Lower leg skin (tissue), 4 donors: ENCODE measurements at regions not wholly inside any gene's neighbourhood (a gene's known extent, or its start where the extent isn't known, plus 50 kb on each side); places are given as distances from the start of the nearest gene placed in this dataset.

Experiments
- DNase-seq, 2 donors: peaks; one replicate each; pipeline ENCODE4 v3.0.0-alpha.2; 2019; ENCODE audit warnings: low spot score in 2 of 2
- H3K4me3 ChIP-seq: fragments of 200-600 bp; sonication (generic); 2 replicates; pipeline ENCODE4 v1.5.1; 2017; ENCODE audit warnings: mild to moderate bottlenecking, low read depth; ENCODE audit not compliant: poor library complexity, severe bottlenecking
- CTCF ChIP-seq, 3 donors: fragments of 450-650 bp; IDR thresholded peaks; one replicate each; pipeline ENCODE4 v1.5.1; 2016; ENCODE audit warnings: antibody characterized with exemption in 3 of 3, mild to moderate bottlenecking in 3 of 3, moderate library complexity in 2 of 3
- POLR2A ChIP-seq, 2 donors: fragments of 450-650 bp; IDR thresholded peaks; one replicate each; pipeline ENCODE4 v1.6.1; 2016 to 2017; ENCODE audit warnings: antibody characterized with exemption in 2 of 2, mild to moderate bottlenecking in 1 of 2, moderate library complexity in 1 of 2
- WGBS, 2 donors: methylation state at CpG; one replicate each; pipeline ENCODE4 v1.1.5; 2018; 5-methylcytosine and 5-hydroxymethylcytosine counted together
- intact Hi-C: fragments of 100-400 bp; cut with DNase I; formaldehyde crosslinking; loops from one replicate; pipeline ENCODE4 v1.15.0; 2023; ENCODE audit warnings: low total_unique reads

- DNase-seq, result no peak
- H3K4me3 ChIP-seq, result no peak overlapping the region
- 45 to 50% methylated on average over 3 of the region's 3 CpGs for WGBS, 2 donors
- intact Hi-C loops, result no loop called here
- no peak for TF ChIP-seq POLR2A (IDR thresholded peaks at IDR 0.05)
- TF ChIP-seq CTCF (IDR thresholded peaks at IDR 0.05), result no peak
Measured at GRCh38 chr5:143682929-143683386, 129.0 kb upstream of the HMHB1 start.

- no peak for DNase-seq
- TF ChIP-seq POLR2A (IDR thresholded peaks at IDR 0.05) (no peak), CTCF (IDR thresholded peaks at IDR 0.05) (no peak)
- 33 to 34% methylated on average over 2 of the region's 2 CpGs for WGBS, 2 donors
- intact Hi-C loops, result no loop called here
- H3K4me3 ChIP-seq, result no peak overlapping the region
Measured at GRCh38 chr5:143682246-143682905, 129.6 kb upstream of the HMHB1 start.

GRCh38 chr5:143680672-143681259 is 131.2 kb upstream of the HMHB1 start:
- no peak overlapping the region for H3K4me3 ChIP-seq
- no peak for DNase-seq
- intact Hi-C loops, result no loop called here
- WGBS, 2 donors, result 82 to 84% methylated on average over 4 of the region's 4 CpGs
- TF ChIP-seq POLR2A (IDR thresholded peaks at IDR 0.05) (no peak), CTCF (IDR thresholded peaks at IDR 0.05) (no peak)

GRCh38 chr5:143679777-143680176 is 132.2 kb upstream of the HMHB1 start:
- no peak overlapping the region for H3K4me3 ChIP-seq
- 48 to 52% methylated on average over 1 of the region's 1 CpG for WGBS, 2 donors
- TF ChIP-seq CTCF (IDR thresholded peaks at IDR 0.05) (no peak), POLR2A (IDR thresholded peaks at IDR 0.05) (no peak)
- intact Hi-C loops, result no loop called here
- DNase-seq, result no peak

- intact Hi-C loops, result no loop called here
- DNase-seq, result no peak
- TF ChIP-seq POLR2A (IDR thresholded peaks at IDR 0.05) (no peak), CTCF (IDR thresholded peaks at IDR 0.05) (no peak)
- H3K4me3 ChIP-seq, result no peak overlapping the region
- WGBS, 2 donors, result 91 to 98% methylated on average over 1 of the region's 1 CpG
Measured at GRCh38 chr5:143678148-143678905, 133.6 kb upstream of the HMHB1 start.
